Activated T-cell treated with anti-CD3 and anti-CD28 coated beads, Interleukin-2, amount 50 U/mL, for 4 hours (primary cell): ENCODE measurements at regions not wholly inside any gene's neighbourhood (a gene's known extent, or its start where the extent isn't known, plus 50 kb on each side); places are given as distances from the start of the nearest gene placed in this dataset.

Source experiments
- ATAC-seq, 2 donors: fragments of 200-7000 bp; cut with Tn5 transposase; one replicate each; pipeline ENCODE4 v1.10.0; 2021
- DNase-seq: peaks from one replicate; pipeline ENCODE4 v3.0.0-alpha.2; 2020
- H3K27me3 Mint-ChIP-seq: one replicate; pipeline ENCODE4 v1.8.0; 2021; ENCODE audit warnings: low read depth, mixed read lengths
- H3K36me3 Mint-ChIP-seq: one replicate; pipeline ENCODE4 v1.8.0; 2022; ENCODE audit warnings: mixed read lengths; ENCODE audit not compliant: insufficient read depth
- H3K4me1 Mint-ChIP-seq: one replicate; pipeline ENCODE4 v1.8.0; 2021; ENCODE audit warnings: low read depth, mixed read lengths
- H3K4me3 Mint-ChIP-seq: one replicate; pipeline ENCODE4 v1.8.0; 2021; ENCODE audit warnings: mild to moderate bottlenecking, moderate library complexity, mixed read lengths
- H3K9me3 Mint-ChIP-seq: one replicate; pipeline ENCODE4 v1.8.0; 2021; ENCODE audit warnings: mixed read lengths

DNA sequence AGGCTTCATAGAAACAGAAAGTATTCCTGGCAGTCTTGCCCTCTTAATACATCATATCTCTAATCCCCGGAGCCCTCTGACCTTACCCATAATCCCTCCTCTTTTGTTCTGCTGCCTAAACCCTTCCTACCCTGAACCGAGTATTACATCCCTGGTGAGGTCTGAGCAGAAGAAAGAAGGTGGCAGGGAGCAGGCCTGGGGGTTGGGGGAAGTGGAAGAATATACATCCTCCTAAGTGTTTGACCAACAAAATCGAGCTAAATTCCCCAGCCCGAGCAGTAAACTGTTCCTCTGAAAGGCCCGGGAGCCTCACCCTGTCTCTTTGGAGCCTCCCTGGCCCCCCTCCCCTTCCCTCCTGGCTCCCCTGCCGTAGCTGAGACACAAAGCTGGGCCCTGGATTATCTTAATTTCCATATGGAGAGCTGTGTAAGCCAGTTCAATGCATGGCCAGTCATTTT is 192.6 kb upstream of the LHX5 start:
- ATAC-seq (no peak), DNase-seq (no peak)
- Mint-ChIP-seq H3K9me3 (no peaks in the 10 kb centered on the region), H3K4me3 (no peak overlapping the region), H3K36me3 (no peaks in the 10 kb centered on the region), H3K4me1 (no peaks in the 10 kb centered on the region), H3K27me3 (peaks cover 23% of the 10 kb centered on the region)

DNA sequence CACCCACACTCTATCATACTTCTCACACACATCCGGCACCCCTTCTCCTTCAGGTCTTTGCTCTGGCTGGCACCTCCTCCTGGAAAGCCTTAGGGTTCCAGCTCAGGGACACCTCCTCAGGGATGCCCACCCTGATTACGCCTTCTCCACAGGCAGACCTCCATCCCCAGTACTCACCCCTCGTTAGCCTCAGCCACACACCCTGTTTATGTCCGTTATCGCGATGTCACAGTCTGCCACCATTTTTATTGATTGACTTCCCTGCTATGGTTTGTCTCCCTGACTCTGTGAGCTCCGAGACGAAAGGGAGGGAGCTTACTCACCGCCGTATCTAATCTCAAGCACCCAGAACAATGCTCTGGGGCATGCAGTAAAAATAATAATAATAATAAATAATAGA is 191.7 kb upstream of the LHX5 start:
- ATAC-seq (no peak), DNase-seq (no peak)
- Mint-ChIP-seq H3K4me1 (no peaks in the 10 kb centered on the region), H3K36me3 (no peaks in the 10 kb centered on the region), H3K4me3 (no peak overlapping the region), H3K9me3 (no peaks in the 10 kb centered on the region), H3K27me3 (peaks cover 18% of the 10 kb centered on the region)

DNA sequence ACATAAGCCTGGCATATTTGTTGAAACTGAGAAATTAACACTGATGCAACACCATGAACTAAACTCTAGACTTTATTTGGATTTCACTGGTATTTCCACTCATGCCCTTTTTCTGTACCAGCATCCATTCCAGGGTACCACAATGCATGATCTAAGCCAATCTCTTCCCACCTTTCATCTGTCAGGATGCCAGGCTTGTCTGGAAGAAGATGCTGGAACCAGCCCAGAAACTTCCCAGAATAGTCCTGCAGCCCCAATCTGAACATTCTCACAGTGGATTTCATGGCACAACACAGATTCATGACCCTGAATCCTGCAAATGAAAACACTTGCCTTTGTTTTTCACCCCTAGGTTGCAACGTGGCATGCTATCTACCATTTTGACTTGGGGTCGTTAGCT is 189.3 kb upstream of the LHX5 start:
- Mint-ChIP-seq H3K9me3 (peaks cover 7% of the 10 kb centered on the region), H3K36me3 (no peaks in the 10 kb centered on the region), H3K4me3 (no peak overlapping the region), H3K27me3 (peaks cover 10% of the 10 kb centered on the region), H3K4me1 (no peaks in the 10 kb centered on the region)
- ATAC-seq (no peak), DNase-seq (no peak)

DNA sequence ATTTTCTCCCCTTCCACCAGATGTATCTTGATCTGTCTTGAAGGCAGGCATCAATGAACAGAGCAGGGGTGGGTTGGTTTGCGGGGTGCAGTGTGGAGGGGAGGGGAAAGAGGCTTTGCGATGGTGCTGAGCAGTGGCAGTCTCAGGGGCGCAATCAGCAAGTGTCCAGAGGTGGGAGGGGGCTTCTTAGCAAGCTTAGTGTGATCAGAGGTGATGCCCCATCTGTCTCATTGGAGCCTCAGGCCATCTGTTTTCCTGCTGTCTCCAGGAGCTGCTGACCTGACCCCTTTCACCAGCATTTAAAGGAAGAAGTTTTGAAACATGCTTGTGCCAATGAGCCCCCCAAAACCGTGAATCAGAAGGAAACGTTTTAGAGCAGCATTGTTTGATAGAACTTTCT is 187.7 kb upstream of the LHX5 start:
- H3K9me3 Mint-ChIP-seq = peaks cover 12% of the 10 kb centered on the region

DNA sequence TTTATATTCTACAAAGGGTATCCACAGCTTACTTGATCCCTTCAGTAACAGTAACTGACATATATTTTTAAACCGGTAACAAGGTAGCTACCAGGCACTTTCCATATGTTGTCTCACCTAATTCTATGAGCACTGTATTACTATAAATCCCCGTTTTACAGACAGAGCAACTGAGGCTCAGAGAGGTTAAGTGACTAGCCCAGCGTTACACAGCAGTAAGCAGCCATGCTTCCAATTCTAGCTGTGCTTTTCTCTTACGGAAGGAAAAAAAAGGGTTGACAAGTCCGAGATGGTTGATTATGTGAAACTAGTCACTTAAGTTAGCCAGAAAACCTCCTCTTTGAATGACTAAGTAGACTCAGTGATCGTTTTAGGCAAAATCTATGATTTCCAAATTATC is 187.3 kb upstream of the LHX5 start:
- Mint-ChIP-seq H3K4me3 (no peak overlapping the region), H3K9me3 (peaks cover 12% of the 10 kb centered on the region), H3K4me1 (no peaks in the 10 kb centered on the region), H3K27me3 (peaks cover 4% of the 10 kb centered on the region), H3K36me3 (no peaks in the 10 kb centered on the region)
- ATAC-seq (no peak), DNase-seq (no peak)

More for the DNA sequence above, 187.7 kb upstream of the LHX5 start:
- ATAC-seq = no peak
- Mint-ChIP-seq H3K4me1 (no peaks in the 10 kb centered on the region), H3K27me3 (peaks cover 7% of the 10 kb centered on the region), H3K36me3 (no peaks in the 10 kb centered on the region), H3K4me3 (no peak overlapping the region)
- no peak for DNase-seq

DNA sequence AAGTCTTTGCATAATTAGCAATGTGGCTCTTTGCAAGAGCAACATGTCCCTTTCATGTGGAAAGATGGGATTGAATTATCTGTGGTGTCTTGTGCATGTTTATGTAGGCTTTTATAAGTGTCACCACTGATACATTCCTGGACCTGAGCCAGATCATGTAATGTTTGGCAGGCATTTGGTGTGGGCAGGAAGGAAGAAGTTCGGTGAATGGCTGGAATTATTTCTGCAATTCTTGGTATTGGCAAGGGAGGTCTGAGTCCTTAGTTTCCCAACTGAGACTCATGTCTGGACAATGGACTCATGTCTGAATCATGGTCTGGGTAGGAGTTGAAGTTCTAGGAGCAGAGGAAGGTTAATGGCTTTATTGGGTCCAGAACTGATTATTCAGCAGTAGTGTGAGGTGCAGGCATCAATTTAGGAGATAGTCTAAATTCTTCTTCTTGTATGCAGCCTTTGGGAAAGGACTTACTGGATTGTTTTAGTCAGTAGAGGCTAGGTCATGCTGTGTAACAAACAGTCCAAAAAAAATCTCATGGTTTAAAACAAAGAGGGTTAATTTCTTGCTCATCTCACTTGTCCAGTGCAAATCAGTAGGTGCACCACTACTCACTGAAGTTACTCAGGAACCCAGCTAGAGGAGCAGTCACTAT is 186.5 kb upstream of the LHX5 start:
- ATAC-seq (no peak), DNase-seq (no peak)
- Mint-ChIP-seq H3K4me1 (no peaks in the 10 kb centered on the region), H3K27me3 (peaks cover 5% of the 10 kb centered on the region), H3K9me3 (peaks cover 17% of the 10 kb centered on the region), H3K4me3 (no peak overlapping the region), H3K36me3 (no peaks in the 10 kb centered on the region)

DNA sequence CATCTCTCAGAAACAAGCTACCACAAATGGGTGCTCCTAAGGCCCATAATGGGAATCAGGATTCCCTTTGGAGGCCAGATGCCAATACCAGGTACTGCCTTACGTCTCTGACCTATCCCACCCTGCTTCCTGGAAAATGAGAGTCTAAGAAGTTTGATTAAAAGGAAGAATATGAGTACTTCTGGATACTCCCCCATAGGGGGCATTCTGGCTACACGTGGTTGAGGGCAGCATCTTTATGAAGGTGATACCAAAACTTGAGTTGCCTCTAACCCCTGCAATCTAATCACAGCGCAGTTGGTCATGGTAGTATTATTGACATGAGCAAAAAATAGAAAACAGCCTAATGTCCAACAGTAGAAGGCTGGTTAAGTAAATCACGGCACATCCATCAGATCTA is 184.2 kb upstream of the LHX5 start:
- Mint-ChIP-seq H3K4me3 (no peak overlapping the region), H3K9me3 (peaks cover 17% of the 10 kb centered on the region), H3K27me3 (peaks cover 5% of the 10 kb centered on the region), H3K36me3 (no peaks in the 10 kb centered on the region), H3K4me1 (no peaks in the 10 kb centered on the region)
- DNase-seq (no peak), ATAC-seq (no peak)

DNA sequence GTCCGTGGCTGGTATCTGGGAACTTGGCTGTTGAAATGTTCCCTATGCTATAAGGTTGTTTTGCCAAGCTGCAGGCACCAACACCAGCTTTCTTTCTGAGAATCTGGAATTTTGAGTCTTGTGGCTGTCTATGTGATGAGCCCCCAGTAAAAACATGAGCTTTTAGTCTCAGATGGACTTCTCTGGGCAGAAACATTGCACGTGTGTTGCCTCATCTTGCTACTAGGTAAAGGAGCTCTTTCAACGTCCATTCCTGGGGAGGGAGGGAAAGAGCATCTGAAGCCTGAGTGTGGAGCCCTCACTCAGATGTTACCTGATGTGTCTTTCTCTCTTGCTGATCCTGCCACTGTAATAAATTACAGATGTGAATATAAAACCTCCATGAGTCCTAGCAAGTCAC is 183.8 kb upstream of the LHX5 start:
- ATAC-seq (no peak), DNase-seq (no peak)
- Mint-ChIP-seq H3K9me3 (peaks cover 17% of the 10 kb centered on the region), H3K4me1 (no peaks in the 10 kb centered on the region), H3K4me3 (no peak overlapping the region), H3K36me3 (no peaks in the 10 kb centered on the region), H3K27me3 (peaks cover 5% of the 10 kb centered on the region)

DNA sequence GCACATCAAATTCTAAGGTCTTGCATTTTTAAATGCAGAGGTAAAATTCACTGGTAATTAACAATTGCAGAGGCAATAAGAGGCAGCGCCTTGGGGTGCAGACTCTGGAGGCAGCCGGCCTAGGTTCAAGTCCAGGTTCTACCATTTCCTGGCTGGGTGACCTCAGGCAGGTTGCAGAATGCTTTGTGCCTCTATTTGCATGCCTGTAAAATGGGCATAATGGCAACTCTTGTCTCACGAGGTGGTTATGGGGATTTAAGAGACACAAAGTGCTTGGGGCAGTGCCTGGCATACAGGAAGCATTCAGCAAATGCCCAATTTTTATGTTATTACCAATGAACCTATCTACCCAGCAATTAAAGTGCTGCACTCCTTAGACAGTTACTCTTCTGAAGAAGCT is 180.0 kb upstream of the LHX5 start:
- ATAC-seq (no peak), DNase-seq (no peak)
- peaks cover 10% of the 10 kb centered on the region for H3K9me3 Mint-ChIP-seq
- no peaks in the 10 kb centered on the region for H3K36me3 Mint-ChIP-seq
- H3K27me3 Mint-ChIP-seq = peaks cover 33% of the 10 kb centered on the region
- H3K4me3 Mint-ChIP-seq = no peak overlapping the region
- no peaks in the 10 kb centered on the region for H3K4me1 Mint-ChIP-seq

DNA sequence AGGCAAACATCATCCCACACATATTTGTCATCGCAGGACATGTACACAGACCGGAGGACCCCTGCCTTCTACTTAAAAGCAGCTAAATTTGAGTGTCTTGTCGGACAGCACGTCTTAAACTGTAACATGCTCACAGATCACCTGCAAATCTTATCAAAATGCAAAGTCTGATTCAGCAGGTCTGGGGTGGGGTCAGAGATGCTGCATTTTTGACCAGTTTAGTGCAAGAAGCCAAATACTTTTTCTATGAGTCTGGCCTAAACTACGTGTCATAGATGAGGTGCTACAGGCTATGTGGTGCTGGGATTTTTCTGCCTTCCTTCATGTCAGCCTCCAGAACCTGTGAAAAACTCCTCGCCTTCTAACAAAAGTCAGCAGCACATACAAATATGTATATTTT is 178.8 kb upstream of the LHX5 start:
- ATAC-seq = no peak
- peaks cover 38% of the 10 kb centered on the region for H3K27me3 Mint-ChIP-seq

DNA sequence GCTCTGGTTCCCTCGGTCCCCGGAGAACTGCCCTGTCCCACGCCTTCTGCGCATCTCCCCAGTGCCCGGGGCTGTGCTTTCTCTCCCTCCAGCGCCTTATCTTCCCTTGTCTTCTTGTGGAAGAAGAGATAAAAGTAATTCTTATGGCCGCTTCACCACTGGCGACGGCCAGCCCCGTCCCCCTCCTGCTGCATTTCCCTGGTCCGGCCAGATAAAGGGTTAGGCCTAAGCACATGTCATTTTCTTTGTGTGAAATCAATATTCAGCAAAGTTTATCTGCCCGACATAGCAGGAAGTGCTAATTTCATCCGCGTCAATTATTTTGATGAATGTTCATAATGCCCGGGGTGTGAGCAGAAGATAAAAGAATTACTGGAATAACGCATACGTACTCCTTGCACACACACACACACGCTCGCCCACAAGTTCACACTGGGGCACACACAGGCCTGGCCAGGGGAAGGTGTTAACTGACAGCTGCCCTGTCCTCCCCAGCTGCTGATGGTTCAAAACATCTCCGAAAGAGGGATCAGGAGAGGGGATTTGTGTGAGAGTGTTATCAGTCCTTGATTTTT is 177.7 kb upstream of the LHX5 start:
- Mint-ChIP-seq H3K9me3 (peaks cover 5% of the 10 kb centered on the region), H3K4me3 (no peak overlapping the region), H3K27me3 (peaks cover 46% of the 10 kb centered on the region), H3K36me3 (no peaks in the 10 kb centered on the region), H3K4me1 (no peaks in the 10 kb centered on the region)
- ATAC-seq = no peak
- DNase-seq = no peak

More for the DNA sequence above, 178.8 kb upstream of the LHX5 start:
- no peak for DNase-seq
- Mint-ChIP-seq H3K4me1 (no peaks in the 10 kb centered on the region), H3K9me3 (peaks cover 10% of the 10 kb centered on the region), H3K36me3 (no peaks in the 10 kb centered on the region), H3K4me3 (no peak overlapping the region)

DNA sequence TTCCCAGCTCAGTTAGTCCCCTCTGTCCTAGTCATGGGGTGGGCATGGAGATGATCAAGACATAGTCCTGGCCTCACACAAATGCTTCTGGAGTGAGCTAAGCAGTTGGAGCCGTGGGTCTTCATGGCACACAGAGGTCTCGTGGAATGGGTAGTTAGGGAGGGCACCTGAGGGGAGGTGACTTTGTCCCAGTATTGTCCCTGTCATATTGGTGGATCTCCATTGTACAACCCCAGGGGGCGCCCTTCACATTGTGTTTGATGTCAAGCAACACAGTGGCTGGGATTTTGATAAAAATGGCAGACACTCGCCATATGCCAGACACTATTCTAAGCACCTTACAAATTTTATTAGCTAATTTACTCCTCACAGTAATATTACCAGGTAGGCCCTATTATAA is 175.4 kb upstream of the LHX5 start:
- Mint-ChIP-seq H3K9me3 (no peaks in the 10 kb centered on the region), H3K27me3 (peaks cover 53% of the 10 kb centered on the region), H3K36me3 (no peaks in the 10 kb centered on the region), H3K4me1 (no peaks in the 10 kb centered on the region), H3K4me3 (no peak overlapping the region)
- DNase-seq (no peak), ATAC-seq (no peak)

DNA sequence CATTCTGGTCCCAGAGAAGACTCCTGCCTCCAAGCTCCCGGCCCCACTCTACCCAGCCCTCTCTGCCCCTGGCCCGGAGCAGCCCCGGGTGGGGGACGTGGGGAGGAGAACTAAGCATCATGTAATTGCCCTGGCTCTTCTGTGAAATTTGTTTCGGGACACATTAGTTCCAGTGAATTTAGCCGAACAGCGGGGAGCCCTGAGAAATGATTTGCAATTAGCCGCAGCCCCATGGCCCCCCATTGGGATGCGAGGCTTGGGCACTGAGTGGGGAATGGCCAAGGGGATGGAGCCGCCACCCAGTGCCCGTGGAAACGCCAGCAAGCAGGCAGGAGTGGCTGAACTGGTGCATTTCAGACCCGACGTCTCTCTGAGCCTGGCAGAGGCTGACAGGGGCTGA is 173.9 kb upstream of the LHX5 start:
- Mint-ChIP-seq H3K27me3 (peaks cover 58% of the 10 kb centered on the region), H3K4me1 (no peaks in the 10 kb centered on the region), H3K4me3 (no peak overlapping the region), H3K36me3 (no peaks in the 10 kb centered on the region), H3K9me3 (no peaks in the 10 kb centered on the region)
- no peak for DNase-seq
- ATAC-seq = no peak

DNA sequence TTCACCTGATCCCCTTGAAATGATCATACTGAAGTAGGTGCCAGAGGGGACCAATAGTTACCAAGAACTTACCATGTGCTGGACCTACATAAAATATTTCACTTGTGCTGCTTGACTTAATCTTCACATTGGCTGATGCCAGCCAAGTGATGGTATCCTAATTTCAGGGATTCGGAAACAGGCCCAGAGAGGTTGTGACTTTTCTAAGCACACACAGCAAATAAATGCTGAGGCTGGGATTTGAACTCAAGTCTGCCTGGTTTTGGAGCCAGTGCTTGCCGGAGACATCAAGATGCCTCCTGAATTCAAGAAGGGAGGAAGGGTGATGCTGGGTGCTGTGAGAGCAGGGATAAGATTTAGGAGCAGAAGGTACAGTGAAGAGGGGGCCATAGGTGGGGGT is 173.5 kb upstream of the LHX5 start:
- Mint-ChIP-seq H3K36me3 (no peaks in the 10 kb centered on the region), H3K4me1 (no peaks in the 10 kb centered on the region), H3K4me3 (no peak overlapping the region), H3K27me3 (peaks cover 60% of the 10 kb centered on the region), H3K9me3 (no peaks in the 10 kb centered on the region)
- ATAC-seq (no peak), DNase-seq (no peak)

DNA sequence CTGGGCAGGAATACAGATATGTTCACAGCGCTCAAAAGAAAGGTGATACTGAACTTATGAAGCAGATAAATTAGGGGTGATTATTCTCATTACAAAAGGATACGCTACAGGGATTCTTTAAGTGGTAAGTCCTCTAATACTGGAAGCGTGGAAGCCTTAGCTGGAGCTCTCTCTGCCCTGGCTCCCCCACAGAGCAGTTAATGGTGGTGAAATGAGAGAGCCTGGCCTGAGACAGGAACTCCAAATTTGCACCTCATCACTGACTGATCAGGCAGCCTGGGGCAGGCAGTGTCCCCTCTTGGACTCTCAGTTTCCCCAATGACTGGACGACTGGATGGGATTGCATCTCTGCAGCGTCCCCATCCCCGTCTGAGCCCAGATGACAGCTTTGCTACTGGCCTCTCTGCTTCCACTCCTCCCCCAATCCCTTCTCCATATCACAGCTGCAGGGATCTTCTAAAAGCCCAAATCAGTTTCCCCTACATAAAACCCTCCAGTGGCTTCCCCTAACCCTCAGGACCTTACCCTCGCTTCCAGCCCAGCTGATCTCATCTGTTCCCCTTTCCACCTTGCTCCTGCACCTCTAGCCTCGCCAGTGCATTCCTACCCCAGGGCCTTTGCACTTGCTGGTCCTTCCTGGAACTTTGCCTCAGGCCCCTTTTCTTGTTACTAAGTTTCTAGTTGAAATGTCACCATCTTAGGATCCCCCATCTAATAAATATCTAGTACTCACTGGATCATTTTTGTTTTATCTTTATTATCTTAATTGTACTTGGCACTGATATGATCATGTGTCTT is 171.7 kb upstream of the LHX5 start:
- Mint-ChIP-seq H3K27me3 (peaks cover 62% of the 10 kb centered on the region), H3K9me3 (no peaks in the 10 kb centered on the region), H3K36me3 (no peaks in the 10 kb centered on the region), H3K4me3 (no peak overlapping the region), H3K4me1 (no peaks in the 10 kb centered on the region)
- ATAC-seq (no peak), DNase-seq (no peak)
